ENCODE measurements at regions not wholly inside any gene's neighbourhood (a gene's known extent, or its start where the extent isn't known, plus 50 kb on each side); places are given as distances from the start of the nearest gene placed in this dataset.

DNA sequence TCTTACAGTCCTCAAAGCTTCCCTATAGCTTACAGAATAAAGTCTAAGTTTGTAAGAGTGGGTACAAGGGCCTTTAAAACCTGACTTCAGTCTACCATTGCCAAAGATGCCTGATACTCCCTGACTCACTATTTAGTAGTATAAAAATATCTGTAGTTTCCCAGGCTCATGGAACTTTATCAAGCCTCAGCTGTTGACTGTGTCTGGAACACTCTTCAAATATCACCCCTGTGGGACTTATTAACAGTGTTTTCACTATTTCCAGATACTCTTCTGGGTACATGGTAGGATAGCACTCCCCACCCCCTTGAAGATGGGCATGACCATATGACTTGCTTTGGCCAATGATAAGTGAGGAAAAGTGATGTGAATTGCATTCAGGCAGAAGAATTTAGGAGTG lies 105.3 kb upstream of the TENT5A start:
- no peak for DNase-seq

- no peak for DNase-seq
Observed at GRCh38 chr6:81856872-81857271, 104.4 kb upstream of the TENT5A start.

DNA sequence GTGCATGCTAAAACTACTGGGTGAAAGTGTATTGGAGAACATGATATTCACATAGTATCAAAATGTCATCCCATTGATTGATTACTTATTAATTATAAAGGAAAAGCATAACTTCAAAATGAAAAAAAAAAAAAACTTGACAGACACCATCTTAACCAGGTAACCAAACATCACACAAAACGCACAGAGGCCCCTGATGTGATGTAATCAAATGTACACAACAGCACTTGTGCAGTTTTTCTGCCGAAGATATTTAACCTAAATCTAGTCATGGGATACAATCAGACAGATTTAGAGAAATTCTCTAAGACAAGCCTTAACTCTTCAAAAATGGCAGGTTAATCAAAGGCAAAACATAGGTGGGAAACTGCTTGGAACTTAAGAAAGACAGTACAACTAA lies 102.0 kb upstream of the TENT5A start:
- no peak for DNase-seq

DNA sequence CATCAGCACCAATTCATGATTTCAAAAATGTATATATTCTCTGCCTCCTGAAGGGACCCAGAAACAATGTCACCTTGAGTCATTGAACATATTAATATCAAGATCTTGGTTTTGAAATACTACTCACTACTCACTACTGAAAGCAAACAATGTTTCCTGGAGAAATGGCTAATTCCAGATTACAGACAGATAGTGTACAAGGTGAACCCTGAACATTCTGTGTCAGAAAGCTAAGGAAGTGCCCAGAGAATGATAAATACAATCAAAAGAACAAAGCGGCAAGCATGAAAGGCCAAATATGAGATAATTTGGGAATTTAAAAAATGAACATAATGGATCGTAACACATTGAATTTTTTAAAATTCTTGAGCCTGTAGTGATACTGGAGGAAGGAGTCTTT lies 101.5 kb upstream of the TENT5A start:
- DNase-seq: no peak

GRCh38 chr6:81849248-81849647 lies 96.8 kb upstream of the TENT5A start:
- no peak for DNase-seq

DNA sequence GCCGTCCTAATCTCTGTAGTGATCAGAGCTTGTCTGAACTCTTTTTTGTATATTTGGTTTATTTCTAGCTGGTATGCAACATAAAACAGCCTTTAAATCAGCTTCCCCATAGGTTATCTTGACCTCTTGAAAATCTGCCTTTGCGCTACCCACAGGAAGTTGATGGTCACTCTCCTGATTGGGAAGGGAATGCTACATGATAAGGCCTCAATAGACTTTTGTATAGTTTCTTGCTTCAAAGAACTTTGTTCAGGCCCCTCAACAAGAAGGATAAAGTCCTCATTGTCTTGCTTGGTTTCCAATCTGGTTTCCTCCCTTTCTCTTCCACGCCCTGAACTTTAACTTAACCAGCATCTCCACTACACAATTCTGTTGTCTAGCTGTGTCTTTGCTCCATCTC lies 95.4 kb upstream of the TENT5A start:
- DNase-seq: no peak

DNA sequence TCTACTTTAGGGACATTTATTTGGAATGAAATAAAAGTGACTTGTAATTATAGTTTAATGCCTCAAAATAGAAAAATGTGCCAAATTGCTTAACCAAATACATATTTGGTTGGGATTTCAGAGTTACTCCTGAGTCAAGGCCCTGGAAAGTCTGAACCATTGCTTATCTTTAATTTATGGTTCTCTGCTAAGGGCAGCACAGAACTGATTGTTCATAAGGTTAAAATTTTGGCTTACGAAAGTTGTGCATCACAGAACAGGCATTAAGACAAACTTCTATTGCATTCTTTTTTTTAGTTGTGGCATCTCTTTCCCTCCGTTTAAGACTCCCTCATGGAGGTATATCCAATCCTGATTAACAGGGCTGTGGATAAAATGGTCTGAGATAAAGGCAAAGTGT lies 92.2 kb upstream of the TENT5A start:
- no peak for DNase-seq

DNA sequence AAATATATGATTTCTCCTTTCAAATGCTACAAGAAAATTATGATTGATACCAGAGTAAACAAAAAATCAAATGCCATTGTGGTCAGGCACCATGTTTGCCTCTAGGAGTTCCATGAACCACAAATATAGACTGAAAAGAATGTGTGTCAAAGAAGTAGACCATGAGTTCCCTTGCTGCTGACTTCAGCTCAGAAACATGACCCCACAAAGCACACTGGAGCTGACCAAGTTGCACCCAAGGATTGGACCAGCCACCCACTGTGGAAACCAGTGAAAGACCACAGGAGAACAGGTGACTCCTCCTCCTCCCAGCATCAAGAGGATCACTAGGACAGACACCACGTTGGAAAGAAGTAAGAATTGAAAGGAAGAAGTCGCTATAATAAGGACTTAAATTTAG lies 90.8 kb upstream of the TENT5A start:
- no peak for DNase-seq

DNA sequence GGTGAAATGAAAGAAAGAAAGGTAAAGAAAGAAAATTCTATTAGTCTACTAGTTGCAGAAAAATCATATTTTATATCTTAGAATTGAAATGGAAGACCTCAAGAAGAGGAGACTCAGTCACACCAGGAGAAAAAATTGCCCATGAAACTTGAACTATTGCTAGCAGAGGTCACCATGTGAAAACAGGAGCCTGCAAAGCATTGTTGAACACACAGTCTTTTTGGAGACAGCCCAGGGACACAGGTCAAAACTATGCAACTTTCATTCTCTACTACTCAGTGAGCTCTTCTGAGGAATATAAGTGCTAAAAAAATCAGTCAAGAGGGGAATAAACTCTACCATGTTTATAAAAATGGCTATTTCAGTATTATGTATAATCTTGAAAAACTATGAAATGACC lies 89.8 kb upstream of the TENT5A start:
- DNase-seq: no peak

GRCh38 chr6:81838724-81839426 lies 86.4 kb upstream of the TENT5A start:
- DNase-seq: no peak

GRCh38 chr6:81838031-81838430 lies 85.5 kb upstream of the TENT5A start:
- DNase-seq: no peak

- DNase-seq: no peak
Observed at GRCh38 chr6:81834141-81834681, 81.7 kb upstream of the TENT5A start.

GRCh38 chr6:81832304-81832703 lies 79.8 kb upstream of the TENT5A start:
- no peak for DNase-seq

- DNase-seq: no peak
Observed at GRCh38 chr6:81831274-81831673, 78.8 kb upstream of the TENT5A start.

GRCh38 chr6:81826784-81827183 lies 74.3 kb upstream of the TENT5A start:
- no peak for DNase-seq

DNA sequence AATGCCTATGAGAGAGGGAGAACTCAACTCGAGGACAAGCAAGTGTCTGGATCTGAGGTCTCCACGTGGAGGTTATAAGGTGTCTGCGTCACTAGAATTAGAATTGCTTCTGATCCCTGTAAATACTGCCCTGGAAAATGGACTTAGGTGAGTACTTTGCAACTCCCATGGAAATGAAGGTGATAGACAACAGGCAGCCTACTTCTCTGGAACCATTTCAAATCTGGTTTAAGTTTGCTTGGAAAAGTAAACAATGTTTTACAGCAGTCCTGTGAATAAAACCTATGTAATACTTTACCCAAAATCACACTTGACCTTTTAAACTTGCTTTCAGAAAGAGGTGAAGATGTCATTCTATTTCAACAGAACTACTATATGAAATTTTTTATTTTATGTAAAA lies 70.1 kb upstream of the TENT5A start:
- DNase-seq: no peak

GRCh38 chr6:81821449-81821848 lies 69.0 kb upstream of the TENT5A start:
- DNase-seq: no peak

GRCh38 chr6:81820980-81821379 lies 68.5 kb upstream of the TENT5A start:
- no peak for DNase-seq

- DNase-seq: no peak
Observed at GRCh38 chr6:81820422-81820821, 67.9 kb upstream of the TENT5A start.

- DNase-seq: no peak
Observed at GRCh38 chr6:81819767-81820166, 67.3 kb upstream of the TENT5A start.

- peak; percentile 43 for DNase-seq
Observed at GRCh38 chr6:81818901-81819361, 66.5 kb upstream of the TENT5A start.

DNA sequence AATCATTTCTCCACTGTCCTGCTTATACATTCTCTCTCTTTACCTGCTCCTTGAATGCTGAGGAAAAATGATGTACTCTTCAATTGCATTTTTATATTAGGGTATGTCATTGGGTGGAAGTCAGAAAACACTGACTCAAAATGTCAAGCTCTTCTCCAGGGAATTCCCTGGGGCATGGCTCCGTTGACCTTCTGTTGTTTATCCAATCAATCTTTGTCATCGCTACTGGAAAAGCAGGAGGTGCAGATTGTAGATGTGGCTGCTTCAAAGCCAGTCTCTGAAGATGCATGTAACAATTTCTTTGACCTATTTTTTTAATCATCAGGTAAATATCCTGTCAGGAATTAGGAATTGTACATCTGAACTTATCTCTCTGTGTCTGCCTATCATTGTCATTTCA lies 63.9 kb upstream of the TENT5A start:
- no peak for DNase-seq

DNA sequence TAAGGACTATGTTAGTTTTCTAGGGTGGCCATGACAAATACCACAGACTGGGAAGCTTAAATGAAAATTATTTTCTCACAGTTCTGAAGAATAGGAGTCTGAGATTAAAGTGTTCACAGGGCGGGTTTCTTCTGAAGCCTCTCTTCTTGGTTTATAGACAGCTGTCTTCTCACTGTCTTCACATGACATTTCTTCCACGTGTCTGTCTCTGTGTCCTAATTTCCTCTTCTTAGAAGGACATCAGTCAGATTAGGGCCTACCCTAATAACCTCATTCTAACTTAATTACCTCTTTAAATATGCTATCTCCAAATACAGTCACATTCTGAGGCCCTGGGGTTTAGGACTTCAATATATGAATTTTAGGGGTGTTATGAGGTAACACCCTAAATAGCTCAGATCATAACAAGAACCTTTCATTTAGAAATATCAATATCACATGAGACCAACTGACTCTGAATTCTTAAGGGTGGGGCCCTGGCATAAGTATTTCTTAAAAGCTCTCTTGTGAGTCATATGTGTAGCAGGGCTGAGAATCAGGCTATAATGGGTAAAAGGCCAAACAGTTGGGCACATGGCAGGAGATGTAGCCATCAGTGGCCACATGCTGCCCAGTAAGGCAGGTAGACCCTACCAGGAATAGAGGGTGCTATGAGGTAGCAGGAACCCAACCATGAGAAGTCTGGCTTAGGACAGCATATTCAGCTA lies 62.0 kb upstream of the TENT5A start:
- DNase-seq: no peak

GRCh38 chr6:81813305-81813704 lies 60.8 kb upstream of the TENT5A start:
- DNase-seq: no peak

DNA sequence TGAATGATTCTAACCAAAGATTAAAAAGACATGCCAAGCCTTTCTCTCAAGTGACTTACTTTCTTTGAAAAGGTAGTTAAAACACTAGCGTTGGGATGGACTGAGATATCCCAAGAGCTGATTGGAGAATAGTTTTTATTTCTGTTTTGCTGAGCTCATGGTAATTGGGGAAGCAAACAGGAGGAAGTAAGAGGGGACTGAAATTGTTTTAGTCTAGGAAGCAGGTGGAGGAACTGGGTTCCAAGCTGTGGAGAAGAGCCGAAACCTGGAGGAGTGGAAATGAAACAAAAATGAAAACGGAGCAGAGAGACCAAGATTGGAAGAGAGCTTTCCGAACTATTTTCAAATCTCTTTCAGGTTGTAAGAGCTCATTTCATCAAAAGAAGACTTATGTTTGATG lies 59.9 kb upstream of the TENT5A start:
- no peak for DNase-seq
